H1 (cell line): ENCODE measurements at regions not wholly inside any gene's neighbourhood (a gene's known extent, or its start where the extent isn't known, plus 50 kb on each side); places are given as distances from the start of the nearest gene placed in this dataset.

Source experiments
- CTCF ChIA-PET: fragments of 300-600 bp; sonication (Branson Sonifier 250); formaldehyde crosslinking; loops from one replicate; lab custom pipeline; 2021; ENCODE audit not compliant: partially characterized antibody; lab: Charles Lee
- POLR2A ChIA-PET: fragments of 300-600 bp; sonication (Branson Sonifier 250); formaldehyde crosslinking; loops from one replicate; lab custom pipeline; 2021; ENCODE audit warnings: inconsistent platforms; ENCODE audit not compliant: partially characterized antibody; lab: Charles Lee
- DNase-seq, 2 experiments: peaks; one replicate each; pipeline versions ENCODE4 v3.0.0 to v3.0.0-alpha.2; 2010 to 2022; ENCODE audit warnings: low spot score in 2 of 2, low read depth in 1 of 2, mixed read lengths in 1 of 2
- FAIRE-seq: peaks from 2 replicates; lab custom pipeline; 2011; peaks lifted over from hg19 to GRCh38; lab: Jason Lieb, UNC
- H2AFZ ChIP-seq: 2 replicates; pipeline ENCODE4 v1.8.1; 2012; ENCODE audit warnings: low read length, inconsistent platforms
- H2AK5ac ChIP-seq: 2 replicates; pipeline ENCODE4 v1.6.1; 2013; ENCODE audit warnings: low read depth, low read length
- H2BK120ac ChIP-seq: replicated peaks from 2 replicates; pipeline ENCODE3; 2013; ENCODE audit warnings: low read depth, low read length, inconsistent platforms
- H2BK12ac ChIP-seq: 2 replicates; pipeline ENCODE4 v1.6.1; 2013; ENCODE audit warnings: low read depth, low read length
- H2BK15ac ChIP-seq: 2 replicates; pipeline ENCODE4 v1.6.1; 2013; ENCODE audit warnings: low read length
- H2BK20ac ChIP-seq: 2 replicates; pipeline ENCODE4 v1.6.1; 2013; ENCODE audit warnings: low read length
- H2BK5ac ChIP-seq: 2 replicates; pipeline ENCODE4 v1.6.1; 2013; ENCODE audit warnings: low read depth, low read length
- H3K14ac ChIP-seq: 2 replicates; pipeline ENCODE4 v1.6.1; 2013; ENCODE audit warnings: inconsistent platforms; ENCODE audit not compliant: insufficient read length
- H3K18ac ChIP-seq: 2 replicates; pipeline ENCODE4 v1.6.1; 2013; ENCODE audit warnings: low read length; ENCODE audit errors: extremely low read depth
- H3K23ac ChIP-seq: 2 replicates; pipeline ENCODE4 v1.6.1; 2013; ENCODE audit warnings: inconsistent platforms; ENCODE audit not compliant: insufficient read length
- H3K23me2 ChIP-seq: 2 replicates; pipeline ENCODE4 v1.6.1; 2013; ENCODE audit warnings: low read depth, low read length
- H3K27ac ChIP-seq: 2 replicates; pipeline ENCODE4 v1.6.1; 2011; ENCODE audit warnings: low read depth, low read length, inconsistent platforms
- H3K27me3 ChIP-seq, 4 experiments: replicated peaks in 1 of 4; 1 replicate in 1 of 4; 2 replicates in 3 of 4; pipeline versions ENCODE4 v1.6.1 to v1.8.1; 2011 to 2013; ENCODE audit warnings: low read length in 3 of 4, mild to moderate bottlenecking in 3 of 4, inconsistent platforms in 2 of 4, mixed read lengths in 2 of 4, moderate library complexity in 1 of 4; ENCODE audit not compliant: control insufficient read depth in 3 of 4, insufficient read depth in 3 of 4; ENCODE audit errors: extremely low read depth in 1 of 4
- H3K36me3 ChIP-seq, 4 experiments: 2 replicates each; pipeline versions ENCODE4 v1.6.1 to v1.8.1; 2011 to 2013; ENCODE audit warnings: mild to moderate bottlenecking in 4 of 4, low read length in 3 of 4, moderate library complexity in 2 of 4, control low read depth in 1 of 4, inconsistent platforms in 1 of 4; ENCODE audit not compliant: insufficient read depth in 4 of 4, control insufficient read depth in 2 of 4
- H3K4ac ChIP-seq: replicated peaks from 2 replicates; pipeline ENCODE3; 2013; ENCODE audit warnings: low read length, low read depth, mixed read lengths, inconsistent platforms; ENCODE audit not compliant: insufficient read length
- H3K4me1 ChIP-seq, 4 experiments: replicated peaks in 1 of 4; 1 replicate in 1 of 4; 2 replicates in 3 of 4; pipeline versions ENCODE4 v1.6.1 to v1.8.1; 2011 to 2013; ENCODE audit warnings: low read length in 3 of 4, inconsistent platforms in 2 of 4, mixed read lengths in 1 of 4; ENCODE audit not compliant: insufficient read depth in 4 of 4, control insufficient read depth in 3 of 4
- H3K4me2 ChIP-seq, 2 experiments: 2 replicates each; pipeline versions ENCODE4 v1.6.1 to v1.8.1; 2011 to 2013; ENCODE audit warnings: low read depth in 2 of 2, low read length in 2 of 2, control low read depth in 1 of 2, inconsistent platforms in 1 of 2, mild to moderate bottlenecking in 1 of 2; ENCODE audit not compliant: insufficient read depth in 1 of 2
- H3K4me3 ChIP-seq, 4 experiments: fragments of 200-600, 300-600 bp in 1 of 4; sonication (generic), shearing (Covaris generic), sonication (Bioruptor Twin) in 1 of 4; 2 replicates each; pipeline versions ENCODE4 v1.5.1 to v1.8.1; 2011 to 2016; ENCODE audit warnings: low read length in 4 of 4, low read depth in 3 of 4, control low read depth in 2 of 4, inconsistent platforms in 2 of 4, mild to moderate bottlenecking in 2 of 4, mixed read lengths in 1 of 4, moderate library complexity in 1 of 4; ENCODE audit not compliant: insufficient read depth in 2 of 4; ENCODE audit errors: extremely low read depth in 1 of 4
- H3K56ac ChIP-seq: replicated peaks from 2 replicates; pipeline ENCODE3; 2013; ENCODE audit warnings: low read depth, mild to moderate bottlenecking, mixed read lengths, low read length, inconsistent platforms; ENCODE audit not compliant: insufficient read length
- H3K79me1 ChIP-seq: 2 replicates; pipeline ENCODE4 v1.6.1; 2013; ENCODE audit warnings: low read depth, low read length, control low read depth
- H3K79me2 ChIP-seq, 2 experiments: 2 replicates each; pipeline versions ENCODE4 v1.6.1 to v1.8.1; 2012 to 2013; ENCODE audit warnings: low read length in 2 of 2, mild to moderate bottlenecking in 2 of 2, inconsistent platforms in 1 of 2; ENCODE audit not compliant: insufficient read depth in 2 of 2, control insufficient read depth in 1 of 2
- H3K9ac ChIP-seq, 4 experiments: replicated peaks in 1 of 4; 1 replicate in 1 of 4; 2 replicates in 3 of 4; pipeline versions ENCODE4 v1.6.1 to v1.8.1; 2011 to 2013; ENCODE audit warnings: low read depth in 3 of 4, low read length in 3 of 4, control low read depth in 2 of 4, mild to moderate bottlenecking in 2 of 4, moderate library complexity in 2 of 4, inconsistent platforms in 1 of 4; ENCODE audit errors: extremely low read depth in 1 of 4
- H3K9me3 ChIP-seq, 2 experiments: 2 replicates each; pipeline versions ENCODE4 v1.6.1 to v1.8.1; 2012 to 2013; ENCODE audit warnings: mild to moderate bottlenecking in 2 of 2, moderate library complexity in 2 of 2, control low read depth in 1 of 2, inconsistent platforms in 1 of 2, low read depth in 1 of 2, low read length in 1 of 2, mixed read lengths in 1 of 2; ENCODE audit not compliant: insufficient read depth in 2 of 2
- H4K20me1 ChIP-seq, 2 experiments: replicated peaks in 1 of 2; 2 replicates each; pipeline versions ENCODE3 to v1.8.1; 2011 to 2013; ENCODE audit warnings: inconsistent platforms in 2 of 2, low read length in 2 of 2, mild to moderate bottlenecking in 1 of 2; ENCODE audit not compliant: insufficient read depth in 2 of 2, control insufficient read depth in 1 of 2
- H4K5ac ChIP-seq: 2 replicates; pipeline ENCODE4 v1.6.1; 2013; ENCODE audit warnings: low read length, low read depth, mixed read lengths, inconsistent platforms; ENCODE audit not compliant: insufficient read length
- H4K8ac ChIP-seq: 2 replicates; pipeline ENCODE4 v1.8.0; 2013; ENCODE audit warnings: mild to moderate bottlenecking, moderate library complexity, low read length, inconsistent platforms; ENCODE audit not compliant: insufficient read depth; ENCODE audit errors: extremely low read depth
- H4K91ac ChIP-seq: replicated peaks from 2 replicates; pipeline ENCODE3; 2013; ENCODE audit warnings: low read length, mixed read lengths, inconsistent platforms; ENCODE audit not compliant: insufficient read length
- CTBP2 ChIP-seq: IDR thresholded peaks from 2 replicates; pipeline ENCODE4 v1.7.0; 2011; ENCODE audit warnings: borderline replicate concordance, mild to moderate bottlenecking, moderate library complexity, mixed read lengths, low read length; ENCODE audit not compliant: insufficient read depth, insufficient read length
- EP300 ChIP-seq, 2 experiments: IDR thresholded peaks; 1 replicate in 1 of 2; 2 replicates in 1 of 2; pipeline ENCODE4 v1.6.1; 2011 to 2012; ENCODE audit warnings: low read depth in 2 of 2, low read length in 2 of 2, mild to moderate bottlenecking in 2 of 2, borderline replicate concordance in 1 of 2, inconsistent platforms in 1 of 2, moderate library complexity in 1 of 2
- PHF8 ChIP-seq: fragments of 200-600 bp; sonication (generic); conservative IDR thresholded peaks from 2 replicates; pipeline ENCODE4 v1.7.1; 2012; ENCODE audit warnings: low read depth, mild to moderate bottlenecking, inconsistent platforms, low read length, moderate library complexity
- POLR2A ChIP-seq, 2 experiments: IDR thresholded peaks; 1 replicate in 1 of 2; 2 replicates in 1 of 2; pipeline ENCODE4 v1.6.1; 2011; ENCODE audit warnings: low read depth in 2 of 2, low read length in 2 of 2, mild to moderate bottlenecking in 2 of 2; ENCODE audit errors: control extremely low read depth in 1 of 2
- WGBS, 2 experiments: shearing (Covaris generic) in 1 of 2; methylation state at CpG; one replicate each; pipeline versions ENCODE4 v1.1.6 to v1.1.7; 2013 to 2015; ENCODE audit warnings: low lambda C conversion rate in 2 of 2, mixed read lengths in 2 of 2, inconsistent platforms in 1 of 2, low coverage in 1 of 2, missing lambda C conversion rate in 1 of 2; ENCODE audit not compliant: insufficient replicate concordance in 2 of 2, insufficient coverage in 1 of 2, insufficient read length in 1 of 2; ENCODE audit errors: extremely low coverage in 1 of 2, missing lambda C conversion rate in 1 of 2; 5-methylcytosine and 5-hydroxymethylcytosine counted together
- TF ChIP-seq, protein P1 (sequence below): IDR thresholded peaks from 2 replicates; pipeline ENCODE4 v1.6.1; 2011; ENCODE audit warnings: low read length, improper control_type of control experiment

DNA sequence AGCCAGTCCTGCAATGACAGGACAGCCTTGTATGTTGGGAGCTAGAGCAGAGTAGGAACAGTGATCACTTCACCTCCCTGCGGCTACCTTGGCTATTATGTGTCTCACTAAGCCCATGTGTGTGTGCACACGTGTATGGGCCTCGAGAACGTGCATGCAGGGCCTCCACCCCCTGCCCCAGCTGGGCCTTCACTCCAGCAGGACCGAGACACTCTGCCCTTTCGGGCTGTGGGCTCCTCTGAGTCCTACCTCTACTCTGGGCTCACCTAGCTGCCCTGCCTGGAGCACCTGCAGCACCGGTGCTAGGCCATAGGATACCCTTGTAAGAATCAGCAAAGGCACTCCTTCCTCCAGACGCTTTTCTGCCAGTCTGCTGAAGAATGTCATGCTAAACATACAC, 77.5 kb downstream of the LINGO1 start:
- H3K4me2 ChIP-seq: no peak overlapping the region
- no peak overlapping the region for H4K8ac ChIP-seq
- H2BK120ac ChIP-seq: no peak overlapping the region
- H4K20me1 ChIP-seq: no peaks in the 10 kb centered on the region
- 0 out of 2 replicates have a peak overlapping the region, but pooled peaks have one; percentile 5 for H2BK5ac ChIP-seq
- H3K27me3 ChIP-seq: no peaks in the 10 kb centered on the region
- FAIRE-seq: no peak
- H3K56ac ChIP-seq: no peak overlapping the region
- no peak overlapping the region for H2AK5ac ChIP-seq
- POLR2A ChIA-PET: no interaction called here
- H4K91ac ChIP-seq: no peak overlapping the region
- no peak overlapping the region for H3K4me3 ChIP-seq
- H3K18ac ChIP-seq: no peak overlapping the region
- no peak overlapping the region for H3K4ac ChIP-seq
- H2AFZ ChIP-seq: no peak overlapping the region
- H3K79me2 ChIP-seq: no peaks in the 10 kb centered on the region
- H3K27ac ChIP-seq: no peak overlapping the region
- CTCF ChIA-PET: interaction anchor here (1.2 to 2.3 kb wide), 3 partner anchors 11 to 36 kb away, joined by 4 read pairs; no protein-coding TSS in a partner anchor
- H3K23me2 ChIP-seq: peaks cover 4% of the 10 kb centered on the region; the same call in 1 of the 2 replicates
- 85% methylated on average over 8 of the region's 8 CpGs; no CpG with 5 or more reads in 1 of the 2 experiments for WGBS, 2 experiments
- H2BK15ac ChIP-seq: 0 out of 2 replicates have a peak overlapping the region, but pooled peaks have one; percentile 61
- H2BK12ac ChIP-seq: no peak overlapping the region
- no peaks in the 10 kb centered on the region for H3K9me3 ChIP-seq
- no peaks in the 10 kb centered on the region for H3K36me3 ChIP-seq
- no peak overlapping the region for H4K5ac ChIP-seq
- TF ChIP-seq, protein P1, sequence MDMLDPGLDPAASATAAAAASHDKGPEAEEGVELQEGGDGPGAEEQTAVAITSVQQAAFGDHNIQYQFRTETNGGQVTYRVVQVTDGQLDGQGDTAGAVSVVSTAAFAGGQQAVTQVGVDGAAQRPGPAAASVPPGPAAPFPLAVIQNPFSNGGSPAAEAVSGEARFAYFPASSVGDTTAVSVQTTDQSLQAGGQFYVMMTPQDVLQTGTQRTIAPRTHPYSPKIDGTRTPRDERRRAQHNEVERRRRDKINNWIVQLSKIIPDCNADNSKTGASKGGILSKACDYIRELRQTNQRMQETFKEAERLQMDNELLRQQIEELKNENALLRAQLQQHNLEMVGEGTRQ: no peak
- TF ChIP-seq CTBP2 (no peak), EP300 (IDR thresholded peaks at IDR 0.05; ENCODE audit: borderline replicate concordance in 1 of 2, low read depth in 2 of 2, low read length in 2 of 2) (no peak), PHF8 (no peak), POLR2A (IDR thresholded peaks at IDR 0.05; ENCODE audit: control extremely low read depth in 1 of 2, low read depth in 2 of 2, low read length in 2 of 2) (no peak)
- H2BK20ac ChIP-seq: no peak overlapping the region
- no peak overlapping the region for H3K23ac ChIP-seq
- no peak overlapping the region for H3K14ac ChIP-seq
- H3K79me1 ChIP-seq: no peaks in the 10 kb centered on the region
- H3K4me1 ChIP-seq: peaks cover 0 to 9% (median 5%) of the 10 kb centered on the region in 4 experiments; a peak in 6 of 7 replicates
- no peak for DNase-seq
- H3K9ac ChIP-seq: no peak overlapping the region
